GM23338 (cell line): ENCODE measurements at regions not wholly inside any gene's neighbourhood (a gene's known extent, or its start where the extent isn't known, plus 50 kb on each side); places are given as distances from the start of the nearest gene placed in this dataset.

Experiments
- CREB1 ChIP-seq: fragments of 250-450 bp; sonication (Bioruptor Pico); IDR thresholded peaks from 2 replicates; pipeline ENCODE4 v1.5.0; 2020; ENCODE audit warnings: low read depth, mild to moderate bottlenecking, moderate library complexity
- EZH2 ChIP-seq: fragments of 200-600 bp; sonication (generic); IDR thresholded peaks from one replicate; pipeline ENCODE4 v1.8.0; 2017; ENCODE audit warnings: antibody characterized with exemption, mild to moderate bottlenecking, low read depth; ENCODE audit not compliant: unreplicated experiment
- EZH2phosphoT487 ChIP-seq: fragments of 200-600 bp; sonication (generic); IDR thresholded peaks from one replicate; pipeline ENCODE4 v1.8.1; 2018; ENCODE audit warnings: antibody characterized with exemption; ENCODE audit not compliant: unreplicated experiment
- NANOG ChIP-seq: IDR thresholded peaks from 2 replicates; pipeline ENCODE4 v1.6.1; 2016; ENCODE audit warnings: antibody characterized with exemption, borderline replicate concordance
- POLR2AphosphoS5 ChIP-seq: IDR thresholded peaks from 2 replicates; pipeline ENCODE4 v1.6.1; 2016; ENCODE audit warnings: antibody characterized with exemption, low read depth
- REST ChIP-seq: IDR thresholded peaks from one replicate; pipeline ENCODE4 v1.6.1; 2018; ENCODE audit warnings: antibody characterized with exemption; ENCODE audit not compliant: unreplicated experiment
- STAT1 ChIP-seq: IDR thresholded peaks from one replicate; pipeline ENCODE4 v1.6.1; 2016; ENCODE audit warnings: antibody characterized with exemption; ENCODE audit not compliant: unreplicated experiment
- TF ChIP-seq, protein P1 (sequence below), 2 experiments: fragments of 200-600 bp in 1 of 2; sonication (generic) in 1 of 2; conservative IDR thresholded peaks; 2 replicates each; pipeline versions ENCODE4 v1.5.1 to v1.6.1; 2016 to 2017; ENCODE audit warnings: antibody characterized with exemption in 2 of 2, low read depth in 2 of 2, mild to moderate bottlenecking in 2 of 2, moderate library complexity in 1 of 2
- TF ChIP-seq, protein P2 (sequence below): IDR thresholded peaks from 2 replicates; pipeline ENCODE4 v1.6.1; 2016; ENCODE audit warnings: antibody characterized with exemption

GRCh38 chr6:104509355-104509754 lies 350.4 kb downstream of the HACE1 start:
- TF ChIP-seq, protein P1, sequence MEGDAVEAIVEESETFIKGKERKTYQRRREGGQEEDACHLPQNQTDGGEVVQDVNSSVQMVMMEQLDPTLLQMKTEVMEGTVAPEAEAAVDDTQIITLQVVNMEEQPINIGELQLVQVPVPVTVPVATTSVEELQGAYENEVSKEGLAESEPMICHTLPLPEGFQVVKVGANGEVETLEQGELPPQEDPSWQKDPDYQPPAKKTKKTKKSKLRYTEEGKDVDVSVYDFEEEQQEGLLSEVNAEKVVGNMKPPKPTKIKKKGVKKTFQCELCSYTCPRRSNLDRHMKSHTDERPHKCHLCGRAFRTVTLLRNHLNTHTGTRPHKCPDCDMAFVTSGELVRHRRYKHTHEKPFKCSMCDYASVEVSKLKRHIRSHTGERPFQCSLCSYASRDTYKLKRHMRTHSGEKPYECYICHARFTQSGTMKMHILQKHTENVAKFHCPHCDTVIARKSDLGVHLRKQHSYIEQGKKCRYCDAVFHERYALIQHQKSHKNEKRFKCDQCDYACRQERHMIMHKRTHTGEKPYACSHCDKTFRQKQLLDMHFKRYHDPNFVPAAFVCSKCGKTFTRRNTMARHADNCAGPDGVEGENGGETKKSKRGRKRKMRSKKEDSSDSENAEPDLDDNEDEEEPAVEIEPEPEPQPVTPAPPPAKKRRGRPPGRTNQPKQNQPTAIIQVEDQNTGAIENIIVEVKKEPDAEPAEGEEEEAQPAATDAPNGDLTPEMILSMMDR (conservative IDR thresholded peaks at IDR 0.05; ENCODE audit: low read depth in 2 of 2) = no peak
- TF ChIP-seq POLR2AphosphoS5 (no peak), REST (no peak), EZH2 (no peak), EZH2phosphoT487 (no peak), NANOG (no peak), CREB1 (CRISPR knock-in tag) (no peak), STAT1 (no peak)
- TF ChIP-seq, protein P2, sequence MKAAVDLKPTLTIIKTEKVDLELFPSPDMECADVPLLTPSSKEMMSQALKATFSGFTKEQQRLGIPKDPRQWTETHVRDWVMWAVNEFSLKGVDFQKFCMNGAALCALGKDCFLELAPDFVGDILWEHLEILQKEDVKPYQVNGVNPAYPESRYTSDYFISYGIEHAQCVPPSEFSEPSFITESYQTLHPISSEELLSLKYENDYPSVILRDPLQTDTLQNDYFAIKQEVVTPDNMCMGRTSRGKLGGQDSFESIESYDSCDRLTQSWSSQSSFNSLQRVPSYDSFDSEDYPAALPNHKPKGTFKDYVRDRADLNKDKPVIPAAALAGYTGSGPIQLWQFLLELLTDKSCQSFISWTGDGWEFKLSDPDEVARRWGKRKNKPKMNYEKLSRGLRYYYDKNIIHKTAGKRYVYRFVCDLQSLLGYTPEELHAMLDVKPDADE = no peak
